OCI-LY1 (cell line): ENCODE measurements at regions not wholly inside any gene's neighbourhood (a gene's known extent, or its start where the extent isn't known, plus 50 kb on each side); places are given as distances from the start of the nearest gene placed in this dataset.

ENCODE experiments used
- H2AFZ ChIP-seq: fragments of 200-600 bp; sonication (generic), shearing (Covaris generic); 2 replicates; pipeline ENCODE4 v1.6.0; 2014; ENCODE audit warnings: antibody characterized with exemption, mild to moderate bottlenecking, low read length
- H3F3A ChIP-seq: fragments of 200-600 bp; sonication (generic), shearing (Covaris generic); 2 replicates; pipeline ENCODE4 v1.6.0; 2014; ENCODE audit warnings: mild to moderate bottlenecking, antibody characterized with exemption, low read length, moderate library complexity; ENCODE audit not compliant: insufficient read depth
- H3K27ac ChIP-seq: fragments of 200-600 bp; sonication (generic); 2 replicates; pipeline ENCODE4 v1.5.1; 2014; ENCODE audit warnings: low read length, mixed run types, mild to moderate bottlenecking, low read depth; ENCODE audit not compliant: poor library complexity, severe bottlenecking
- H3K27me3 ChIP-seq: fragments of 200-600 bp; sonication (generic); 2 replicates; pipeline ENCODE4 v1.6.0; 2014; ENCODE audit warnings: antibody characterized with exemption, mild to moderate bottlenecking, low read length, moderate library complexity; ENCODE audit not compliant: insufficient read depth
- H3K36me3 ChIP-seq: fragments of 200-600 bp; sonication (generic); 2 replicates; pipeline ENCODE4 v1.6.1; 2014; ENCODE audit warnings: mild to moderate bottlenecking, antibody characterized with exemption, low read length, moderate library complexity, mixed read lengths; ENCODE audit not compliant: insufficient read depth
- H3K4me1 ChIP-seq: fragments of 200-600 bp; sonication (generic); 2 replicates; pipeline ENCODE4 v1.5.1; 2014; ENCODE audit warnings: mild to moderate bottlenecking, low read length, moderate library complexity; ENCODE audit not compliant: insufficient read depth, severe bottlenecking
- H3K4me2 ChIP-seq: fragments of 200-600 bp; sonication (generic), shearing (Covaris generic); 2 replicates; pipeline ENCODE4 v1.6.1; 2014; ENCODE audit warnings: low read length
- H3K4me3 ChIP-seq: fragments of 200-600 bp; sonication (generic); 2 replicates; pipeline ENCODE4 v1.5.1; 2014; ENCODE audit warnings: low read length, low read depth, mild to moderate bottlenecking, mixed read lengths; ENCODE audit not compliant: poor library complexity, severe bottlenecking
- H3K79me2 ChIP-seq: fragments of 200-600 bp; shearing (Covaris generic); 2 replicates; pipeline ENCODE4 v1.6.1; 2016; ENCODE audit warnings: mixed run types, low read length, mixed read lengths; ENCODE audit not compliant: insufficient read depth
- H3K9ac ChIP-seq: fragments of 200-600 bp; sonication (generic), shearing (Covaris generic); 2 replicates; pipeline ENCODE4 v1.6.1; 2014; ENCODE audit warnings: mild to moderate bottlenecking, low read length, mixed read lengths
- H3K9me2 ChIP-seq: fragments of 200-600 bp; sonication (generic), shearing (Covaris generic); 2 replicates; pipeline ENCODE4 v1.6.1; 2014; ENCODE audit warnings: low read depth, mild to moderate bottlenecking, low read length, mixed read lengths
- H3K9me3 ChIP-seq: fragments of 200-600 bp; shearing (Covaris generic); 2 replicates; pipeline ENCODE4 v1.6.1; 2014; ENCODE audit warnings: low read length, mixed read lengths
- H4K20me1 ChIP-seq: fragments of 200-600 bp; sonication (generic), shearing (Covaris generic); 2 replicates; pipeline ENCODE4 v1.6.0; 2016; ENCODE audit warnings: mild to moderate bottlenecking, low read length; ENCODE audit not compliant: insufficient read depth
- EZH2 ChIP-seq: fragments of 200-600 bp; sonication (generic), shearing (Covaris generic); IDR thresholded peaks from 2 replicates; pipeline ENCODE4 v1.8.0; 2017; ENCODE audit warnings: borderline replicate concordance, mixed run types, mild to moderate bottlenecking, antibody characterized with exemption, low read length, moderate library complexity, mixed read lengths
- TF ChIP-seq, protein P1 (sequence below): fragments of 200-600 bp; sonication (generic), shearing (Covaris generic); IDR thresholded peaks from 2 replicates; pipeline ENCODE4 v1.5.1; 2017; ENCODE audit warnings: mild to moderate bottlenecking, antibody characterized with exemption, low read length, moderate library complexity, mixed read lengths

DNA sequence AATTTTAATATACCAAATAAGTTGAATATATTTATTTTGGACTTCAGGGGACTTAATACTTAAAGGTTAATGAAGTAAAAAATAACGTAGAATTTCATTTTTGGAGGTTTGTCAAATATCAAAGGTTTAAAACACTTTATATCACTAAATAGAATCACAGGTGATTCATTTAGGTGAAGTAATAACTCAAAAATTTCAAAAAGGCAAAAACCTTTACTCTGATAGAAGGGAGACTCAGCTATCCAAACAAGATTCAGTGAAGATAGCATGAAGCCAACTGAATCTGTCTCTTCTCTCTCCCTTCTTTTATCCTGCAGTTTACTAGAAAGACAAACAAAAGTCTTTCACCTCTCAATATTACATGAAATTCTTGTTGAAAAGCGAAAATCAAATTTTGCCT lies 110.2 kb upstream of the CYSLTR1 start:
- Histone ChIP-seq H4K20me1 (no peaks in the 10 kb centered on the region), H3K27ac (no peak overlapping the region), H3K79me2 (no peaks in the 10 kb centered on the region), H3K9me3 (no peaks in the 10 kb centered on the region), H3K4me2 (no peak overlapping the region), H3K9me2 (no peaks in the 10 kb centered on the region), H3F3A (no peaks in the 10 kb centered on the region), H3K4me3 (no peak overlapping the region), H2AFZ (no peak overlapping the region), H3K36me3 (no peaks in the 10 kb centered on the region), H3K9ac (no peak overlapping the region), H3K4me1 (no peaks in the 10 kb centered on the region), H3K27me3 (no peaks in the 10 kb centered on the region)
- TF ChIP-seq EZH2: no peak
- TF ChIP-seq, protein P1, sequence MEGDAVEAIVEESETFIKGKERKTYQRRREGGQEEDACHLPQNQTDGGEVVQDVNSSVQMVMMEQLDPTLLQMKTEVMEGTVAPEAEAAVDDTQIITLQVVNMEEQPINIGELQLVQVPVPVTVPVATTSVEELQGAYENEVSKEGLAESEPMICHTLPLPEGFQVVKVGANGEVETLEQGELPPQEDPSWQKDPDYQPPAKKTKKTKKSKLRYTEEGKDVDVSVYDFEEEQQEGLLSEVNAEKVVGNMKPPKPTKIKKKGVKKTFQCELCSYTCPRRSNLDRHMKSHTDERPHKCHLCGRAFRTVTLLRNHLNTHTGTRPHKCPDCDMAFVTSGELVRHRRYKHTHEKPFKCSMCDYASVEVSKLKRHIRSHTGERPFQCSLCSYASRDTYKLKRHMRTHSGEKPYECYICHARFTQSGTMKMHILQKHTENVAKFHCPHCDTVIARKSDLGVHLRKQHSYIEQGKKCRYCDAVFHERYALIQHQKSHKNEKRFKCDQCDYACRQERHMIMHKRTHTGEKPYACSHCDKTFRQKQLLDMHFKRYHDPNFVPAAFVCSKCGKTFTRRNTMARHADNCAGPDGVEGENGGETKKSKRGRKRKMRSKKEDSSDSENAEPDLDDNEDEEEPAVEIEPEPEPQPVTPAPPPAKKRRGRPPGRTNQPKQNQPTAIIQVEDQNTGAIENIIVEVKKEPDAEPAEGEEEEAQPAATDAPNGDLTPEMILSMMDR: no peak

- Histone ChIP-seq H3K79me2 (no peaks in the 10 kb centered on the region), H3K4me3 (no peak overlapping the region), H3K9me3 (no peaks in the 10 kb centered on the region), H2AFZ (no peak overlapping the region), H3K4me2 (no peak overlapping the region), H3K9ac (no peak overlapping the region), H3K27ac (no peak overlapping the region), H3K9me2 (no peaks in the 10 kb centered on the region), H3K4me1 (no peaks in the 10 kb centered on the region), H3K36me3 (no peaks in the 10 kb centered on the region), H4K20me1 (no peaks in the 10 kb centered on the region), H3K27me3 (no peaks in the 10 kb centered on the region), H3F3A (no peaks in the 10 kb centered on the region)
- TF ChIP-seq, protein P1: no peak
- TF ChIP-seq EZH2: no peak
These were observed 101.8 kb upstream of the CYSLTR1 start for GRCh38 chrX:78429172-78429571.

- no peak for TF ChIP-seq EZH2
- TF ChIP-seq, protein P1: no peak
- no peaks in the 10 kb centered on the region for H3K27me3 ChIP-seq
These were observed 61.3 kb upstream of the CYSLTR1 start for GRCh38 chrX:78388663-78389062.

More at GRCh38 chrX:78388663-78389062, 61.3 kb upstream of the CYSLTR1 start:
- Histone ChIP-seq H4K20me1 (no peaks in the 10 kb centered on the region), H3K4me3 (no peak overlapping the region), H3K9me3 (no peaks in the 10 kb centered on the region), H2AFZ (no peak overlapping the region), H3K27ac (no peak overlapping the region), H3K4me1 (no peaks in the 10 kb centered on the region), H3K79me2 (no peaks in the 10 kb centered on the region), H3K4me2 (no peak overlapping the region), H3F3A (no peaks in the 10 kb centered on the region), H3K9ac (no peak overlapping the region), H3K9me2 (no peaks in the 10 kb centered on the region), H3K36me3 (no peaks in the 10 kb centered on the region)
